Ishikawa (cell line): ENCODE measurements at regions not wholly inside any gene's neighbourhood (a gene's known extent, or its start where the extent isn't known, plus 50 kb on each side); places are given as distances from the start of the nearest gene placed in this dataset.

Source experiments
- CEBPB ChIP-seq: IDR thresholded peaks from 2 replicates; pipeline ENCODE4 v1.6.1; 2012
- CREB1 ChIP-seq: IDR thresholded peaks from 2 replicates; pipeline ENCODE4 v1.6.1; 2012; ENCODE audit warnings: low read depth
- EGR1 ChIP-seq: IDR thresholded peaks from 2 replicates; pipeline ENCODE4 v1.6.1; 2012
- EP300 ChIP-seq: IDR thresholded peaks from 2 replicates; pipeline ENCODE4 v1.6.1; 2012; ENCODE audit warnings: borderline replicate concordance
- FOXM1 ChIP-seq: IDR thresholded peaks from 2 replicates; pipeline ENCODE4 v1.6.1; 2012; ENCODE audit warnings: low read depth, borderline replicate concordance
- NFIC ChIP-seq: IDR thresholded peaks from 2 replicates; pipeline ENCODE4 v1.6.1; 2012
- RAD21 ChIP-seq: IDR thresholded peaks from 2 replicates; pipeline ENCODE4 v1.6.1; 2012; ENCODE audit warnings: low read depth
- REST ChIP-seq: IDR thresholded peaks from 2 replicates; pipeline ENCODE4 v1.6.1; 2012; ENCODE audit warnings: low read depth, mild to moderate bottlenecking
- TAF1 ChIP-seq: IDR thresholded peaks from 2 replicates; pipeline ENCODE4 v1.6.1; 2012; ENCODE audit warnings: low read depth, mild to moderate bottlenecking
- TCF12 ChIP-seq: IDR thresholded peaks from 2 replicates; pipeline ENCODE4 v1.6.1; 2012; ENCODE audit warnings: low read depth
- TEAD4 ChIP-seq: IDR thresholded peaks from 2 replicates; pipeline ENCODE4 v1.6.1; 2012
- USF1 ChIP-seq: IDR thresholded peaks from 2 replicates; pipeline ENCODE4 v1.6.1; 2012
- YY1 ChIP-seq: IDR thresholded peaks from 2 replicates; pipeline ENCODE4 v1.6.1; 2012; ENCODE audit warnings: low read depth
- ZBTB7A ChIP-seq: IDR thresholded peaks from 2 replicates; pipeline ENCODE4 v1.6.1; 2012; ENCODE audit warnings: low read depth
- TF ChIP-seq, protein P1 (sequence below): IDR thresholded peaks from 2 replicates; pipeline ENCODE4 v1.6.1; 2012

GRCh38 chr13:111589992-111590391 is 269.6 kb downstream of the TEX29 start:
- TF ChIP-seq, protein P1, sequence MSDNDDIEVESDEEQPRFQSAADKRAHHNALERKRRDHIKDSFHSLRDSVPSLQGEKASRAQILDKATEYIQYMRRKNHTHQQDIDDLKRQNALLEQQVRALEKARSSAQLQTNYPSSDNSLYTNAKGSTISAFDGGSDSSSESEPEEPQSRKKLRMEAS, result no peak
- no peak for TF ChIP-seq TAF1
- no peak for TF ChIP-seq RAD21
- TF ChIP-seq TCF12, result no peak
- no peak for TF ChIP-seq REST
- TF ChIP-seq NFIC, result no peak
- TF ChIP-seq ZBTB7A, result no peak
- no peak for TF ChIP-seq EGR1
- no peak for TF ChIP-seq TEAD4
- no peak for TF ChIP-seq EP300
- TF ChIP-seq CREB1, result no peak
- TF ChIP-seq CEBPB, result no peak

DNA sequence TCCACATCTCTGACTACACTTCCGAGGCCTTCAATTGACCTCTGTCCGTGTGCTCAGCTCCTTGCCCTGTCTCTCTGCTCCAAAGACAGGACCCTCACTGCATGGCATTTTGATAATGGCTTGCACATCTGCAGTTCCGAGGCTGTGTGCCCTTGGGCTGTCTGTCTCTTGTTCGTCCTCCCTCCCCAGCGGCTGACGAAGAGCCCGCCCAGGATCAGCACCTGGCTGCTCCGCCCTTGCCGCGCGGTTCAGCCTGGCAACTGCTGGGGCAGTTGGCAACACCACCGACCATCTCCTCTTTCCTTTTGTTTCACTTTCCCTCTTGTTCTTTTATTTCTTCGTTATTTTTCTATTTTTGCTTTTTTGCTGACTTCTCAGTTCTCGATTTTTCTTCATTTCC is 270.4 kb downstream of the TEX29 start:
- TF ChIP-seq EGR1 (no peak), CREB1 (no peak), TEAD4 (no peak), ZBTB7A (no peak), EP300 (no peak), REST (no peak), RAD21 (no peak), USF1 (no peak), NFIC (no peak), YY1 (no peak), TCF12 (no peak), FOXM1 (no peak), TAF1 (no peak), CEBPB (no peak)
- TF ChIP-seq, protein P1, result no peak

GRCh38 chr13:111594606-111595005 is 274.2 kb downstream of the TEX29 start:
- TF ChIP-seq CREB1 (no peak), ZBTB7A (no peak), RAD21 (no peak), EGR1 (no peak), USF1 (no peak), YY1 (no peak), FOXM1 (no peak), EP300 (no peak), TCF12 (no peak), NFIC (no peak), TEAD4 (no peak), CEBPB (no peak), TAF1 (no peak), REST (no peak)
- TF ChIP-seq, protein P1, result no peak

DNA sequence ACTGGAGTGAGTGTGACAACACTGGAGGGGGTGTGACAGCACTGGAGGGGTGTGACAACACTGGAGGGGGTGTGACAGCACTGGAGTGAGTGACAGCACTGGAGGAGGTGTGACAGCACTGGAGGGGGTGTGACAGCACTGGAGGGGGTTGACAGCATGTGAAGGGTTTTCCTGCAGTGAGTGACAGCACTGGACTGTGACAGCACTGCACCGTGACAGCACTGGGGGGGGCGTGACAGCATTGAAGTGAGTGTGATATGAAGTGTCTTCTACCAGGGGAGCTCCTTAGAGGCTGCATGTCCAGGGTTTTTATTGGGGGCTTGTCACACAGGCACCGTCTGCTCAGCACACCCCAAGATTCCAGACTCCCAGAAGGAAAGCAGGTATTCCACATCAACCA is 274.8 kb downstream of the TEX29 start:
- no peak for TF ChIP-seq EP300
- no peak for TF ChIP-seq TCF12
- TF ChIP-seq CREB1, result no peak
- TF ChIP-seq RAD21, result no peak
- no peak for TF ChIP-seq TAF1
- no peak for TF ChIP-seq NFIC
- TF ChIP-seq, protein P1, result no peak
- TF ChIP-seq ZBTB7A, result no peak
- no peak for TF ChIP-seq EGR1
- no peak for TF ChIP-seq USF1
- TF ChIP-seq CEBPB, result no peak
